Neural cell (in vitro differentiated cells): ENCODE measurements at regions not wholly inside any gene's neighbourhood (a gene's known extent, or its start where the extent isn't known, plus 50 kb on each side); places are given as distances from the start of the nearest gene placed in this dataset.
"Not testable (repeated sequence)": the region's sequence is repeated elsewhere in the genome, so short reads cannot be mapped to it uniquely, and the experiment has no call there.

Experiments
- H2AFZ ChIP-seq: fragments of 200-600, 300-800 bp; sonication (generic), shearing (Covaris generic); 2 replicates; pipeline ENCODE4 v1.6.0; 2014; ENCODE audit warnings: low read depth, mild to moderate bottlenecking, antibody characterized with exemption, low read length, moderate library complexity
- H3F3A ChIP-seq: fragments of 200-600 bp; shearing (Covaris generic); 2 replicates; pipeline ENCODE4 v1.6.1; 2016; ENCODE audit warnings: mild to moderate bottlenecking, moderate library complexity, mixed read lengths, antibody characterized with exemption, low read length; ENCODE audit not compliant: insufficient read depth, poor library complexity, severe bottlenecking
- H3K27ac ChIP-seq: fragments of 200-600, 300-800 bp; sonication (generic), shearing (Covaris generic); 2 replicates; pipeline ENCODE4 v1.5.1; 2014; ENCODE audit warnings: mild to moderate bottlenecking, low read length, moderate library complexity
- H3K27me3 ChIP-seq: fragments of 300-800, 200-600 bp; sonication (generic), shearing (Covaris generic); 2 replicates; pipeline ENCODE4 v1.6.0; 2014; ENCODE audit warnings: mild to moderate bottlenecking, low read depth, low read length, moderate library complexity; ENCODE audit not compliant: insufficient read depth
- H3K36me3 ChIP-seq: fragments of 300-800, 200-600 bp; sonication (generic), shearing (Covaris generic); 2 replicates; pipeline ENCODE4 v1.5.1; 2014; ENCODE audit warnings: mild to moderate bottlenecking, antibody characterized with exemption, low read length, moderate library complexity; ENCODE audit not compliant: insufficient read depth
- H3K4me2 ChIP-seq: fragments of 300-800, 200-600 bp; sonication (generic), shearing (Covaris generic); 2 replicates; pipeline ENCODE4 v1.6.0; 2014; ENCODE audit warnings: mild to moderate bottlenecking, low read length
- H3K4me3 ChIP-seq: fragments of 300-800, 200-600 bp; sonication (generic), shearing (Covaris generic); 2 replicates; pipeline ENCODE4 v1.5.1; 2014; ENCODE audit warnings: mild to moderate bottlenecking, low read length, moderate library complexity
- H3K79me2 ChIP-seq: fragments of 200-600 bp; shearing (Covaris generic); replicated peaks from 2 replicates; pipeline ENCODE4 v1.6.0; 2014; ENCODE audit warnings: mild to moderate bottlenecking, low read length, moderate library complexity; ENCODE audit not compliant: insufficient read depth
- H3K9ac ChIP-seq: fragments of 300-800, 200-600 bp; sonication (generic), shearing (Covaris generic); 2 replicates; pipeline ENCODE4 v1.6.1; 2016; ENCODE audit warnings: mild to moderate bottlenecking, low read length, mixed read lengths
- H3K9me2 ChIP-seq: fragments of 200-600 bp; shearing (Covaris generic); 2 replicates; pipeline ENCODE4 v1.6.1; 2016; ENCODE audit warnings: mild to moderate bottlenecking, low read length, mixed read lengths; ENCODE audit not compliant: insufficient read depth
- H3K9me3 ChIP-seq: fragments of 200-600, 300-800 bp; sonication (generic), shearing (Covaris generic); 2 replicates; pipeline ENCODE4 v1.6.1; 2016; ENCODE audit warnings: mild to moderate bottlenecking, mixed run types, low read length, moderate library complexity, mixed read lengths
- H4K20me1 ChIP-seq: fragments of 200-600 bp; shearing (Covaris generic); 2 replicates; pipeline ENCODE4 v1.6.1; 2016; ENCODE audit warnings: mild to moderate bottlenecking, mixed run types; ENCODE audit not compliant: insufficient read depth
- CTCF ChIP-seq: fragments of 450-650 bp; IDR thresholded peaks from 2 replicates; pipeline ENCODE4 v1.5.1; 2014; ENCODE audit warnings: antibody characterized with exemption, mild to moderate bottlenecking, moderate library complexity; ENCODE audit not compliant: poor library complexity, severe bottlenecking
- EP300 ChIP-seq: fragments of 450-650 bp; conservative IDR thresholded peaks from 2 replicates; pipeline ENCODE4 v1.6.1; 2014; ENCODE audit warnings: antibody characterized with exemption, mild to moderate bottlenecking, moderate library complexity; ENCODE audit not compliant: poor library complexity, severe bottlenecking
- EZH2 ChIP-seq: fragments of 200-600, 300-800 bp; shearing (Covaris generic), sonication (generic); IDR thresholded peaks from 2 replicates; pipeline ENCODE4 v1.6.1; 2014; ENCODE audit warnings: antibody characterized with exemption, low read length, borderline replicate concordance, mild to moderate bottlenecking; ENCODE audit not compliant: insufficient read depth, poor library complexity, severe bottlenecking
- MXI1 ChIP-seq: fragments of 450-650 bp; conservative IDR thresholded peaks from 2 replicates; pipeline ENCODE4 v1.6.1; 2014; ENCODE audit warnings: antibody characterized with exemption, mild to moderate bottlenecking; ENCODE audit not compliant: poor library complexity, severe bottlenecking
- POLR2AphosphoS5 ChIP-seq: IDR thresholded peaks from 2 replicates; pipeline ENCODE4 v1.6.1; 2012
- RAD21 ChIP-seq: fragments of 450-650 bp; conservative IDR thresholded peaks from 2 replicates; pipeline ENCODE4 v1.6.1; 2014; ENCODE audit warnings: antibody characterized with exemption, mild to moderate bottlenecking, moderate library complexity
- SMC3 ChIP-seq: fragments of 450-650 bp; conservative IDR thresholded peaks from 2 replicates; pipeline ENCODE4 v1.6.1; 2014; ENCODE audit warnings: antibody characterized with exemption, mild to moderate bottlenecking, moderate library complexity; ENCODE audit not compliant: poor library complexity
- TAF1 ChIP-seq: IDR thresholded peaks from 2 replicates; pipeline ENCODE4 v1.6.1; 2012; ENCODE audit warnings: low read depth
- TF ChIP-seq, protein P1 (sequence below): IDR thresholded peaks from 2 replicates; pipeline ENCODE4 v1.6.1; 2012; ENCODE audit warnings: borderline replicate concordance

GRCh38 chr15:95078003-95078402 lies 846.6 kb downstream of the MCTP2 start:
- TF ChIP-seq EP300 (no peak), POLR2AphosphoS5 (no peak), TAF1 (no peak), SMC3 (no peak), MXI1 (no peak), RAD21 (no peak), CTCF (no peak), EZH2 (no peak)
- TF ChIP-seq, protein P1, sequence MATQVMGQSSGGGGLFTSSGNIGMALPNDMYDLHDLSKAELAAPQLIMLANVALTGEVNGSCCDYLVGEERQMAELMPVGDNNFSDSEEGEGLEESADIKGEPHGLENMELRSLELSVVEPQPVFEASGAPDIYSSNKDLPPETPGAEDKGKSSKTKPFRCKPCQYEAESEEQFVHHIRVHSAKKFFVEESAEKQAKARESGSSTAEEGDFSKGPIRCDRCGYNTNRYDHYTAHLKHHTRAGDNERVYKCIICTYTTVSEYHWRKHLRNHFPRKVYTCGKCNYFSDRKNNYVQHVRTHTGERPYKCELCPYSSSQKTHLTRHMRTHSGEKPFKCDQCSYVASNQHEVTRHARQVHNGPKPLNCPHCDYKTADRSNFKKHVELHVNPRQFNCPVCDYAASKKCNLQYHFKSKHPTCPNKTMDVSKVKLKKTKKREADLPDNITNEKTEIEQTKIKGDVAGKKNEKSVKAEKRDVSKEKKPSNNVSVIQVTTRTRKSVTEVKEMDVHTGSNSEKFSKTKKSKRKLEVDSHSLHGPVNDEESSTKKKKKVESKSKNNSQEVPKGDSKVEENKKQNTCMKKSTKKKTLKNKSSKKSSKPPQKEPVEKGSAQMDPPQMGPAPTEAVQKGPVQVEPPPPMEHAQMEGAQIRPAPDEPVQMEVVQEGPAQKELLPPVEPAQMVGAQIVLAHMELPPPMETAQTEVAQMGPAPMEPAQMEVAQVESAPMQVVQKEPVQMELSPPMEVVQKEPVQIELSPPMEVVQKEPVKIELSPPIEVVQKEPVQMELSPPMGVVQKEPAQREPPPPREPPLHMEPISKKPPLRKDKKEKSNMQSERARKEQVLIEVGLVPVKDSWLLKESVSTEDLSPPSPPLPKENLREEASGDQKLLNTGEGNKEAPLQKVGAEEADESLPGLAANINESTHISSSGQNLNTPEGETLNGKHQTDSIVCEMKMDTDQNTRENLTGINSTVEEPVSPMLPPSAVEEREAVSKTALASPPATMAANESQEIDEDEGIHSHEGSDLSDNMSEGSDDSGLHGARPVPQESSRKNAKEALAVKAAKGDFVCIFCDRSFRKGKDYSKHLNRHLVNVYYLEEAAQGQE, result no peak
- Histone ChIP-seq H2AFZ (no peak overlapping the region), H4K20me1 (no peaks in the 10 kb centered on the region)

GRCh38 chr15:95080228-95080627 lies 848.9 kb downstream of the MCTP2 start:
- H3K27me3 ChIP-seq, H4K20me1 ChIP-seq, H3K9me3 ChIP-seq, H2AFZ ChIP-seq, H3K79me2 ChIP-seq, H3K9me2 ChIP-seq, H3K9ac ChIP-seq, H3K36me3 ChIP-seq, H3K4me2 ChIP-seq, H3F3A ChIP-seq, H3K4me3 ChIP-seq, H3K27ac ChIP-seq: not testable (repeated sequence)

More at GRCh38 chr15:95078003-95078402, 846.6 kb downstream of the MCTP2 start:
- Histone ChIP-seq H3K27ac (no peak overlapping the region), H3K27me3 (no peaks in the 10 kb centered on the region), H3K9ac (no peak overlapping the region), H3K79me2 (no peaks in the 10 kb centered on the region), H3K36me3 (no peaks in the 10 kb centered on the region), H3K4me3 (no peak overlapping the region), H3K9me2 (no peaks in the 10 kb centered on the region), H3K4me2 (no peak overlapping the region), H3K9me3 (no peaks in the 10 kb centered on the region), H3F3A (no peaks in the 10 kb centered on the region)

- Histone ChIP-seq H3K9ac (no peak overlapping the region), H3K4me3 (no peak overlapping the region), H3K36me3 (no peaks in the 10 kb centered on the region), H3K9me3 (no peaks in the 10 kb centered on the region), H2AFZ (no peak overlapping the region), H3K9me2 (no peaks in the 10 kb centered on the region), H3K27ac (no peak overlapping the region), H3K27me3 (no peaks in the 10 kb centered on the region), H3F3A (no peaks in the 10 kb centered on the region), H3K4me2 (no peak overlapping the region), H4K20me1 (no peaks in the 10 kb centered on the region), H3K79me2 (no peaks in the 10 kb centered on the region)
- TF ChIP-seq, protein P1, result no peak
- TF ChIP-seq RAD21, result no peak
- no peak for TF ChIP-seq EZH2
- no peak for TF ChIP-seq SMC3
- no peak for TF ChIP-seq MXI1
- TF ChIP-seq POLR2AphosphoS5, result no peak
- TF ChIP-seq TAF1, result no peak
- TF ChIP-seq EP300, result no peak
- no peak for TF ChIP-seq CTCF
These were observed 853.7 kb downstream of the MCTP2 start for GRCh38 chr15:95085056-95085455.
